BJ (cell line): ENCODE measurements at regions not wholly inside any gene's neighbourhood (a gene's known extent, or its start where the extent isn't known, plus 50 kb on each side); places are given as distances from the start of the nearest gene placed in this dataset.

Experiments used
- CTCF ChIA-PET: fragments of 350-600 bp; formaldehyde crosslinking; extraction: SDS; loops from one replicate; lab custom pipeline; 2021; ENCODE audit warnings: antibody characterized with exemption, inconsistent platforms; lab: Yijun Ruan, JAX
- POLR2A ChIA-PET: fragments of 300-600 bp; sonication (Branson Sonifier 250); formaldehyde crosslinking; extraction: SDS; loops from one replicate; lab custom pipeline; 2021; ENCODE audit warnings: antibody characterized with exemption; lab: Charles Lee
- DNase-seq: peaks from one replicate; pipeline ENCODE4 v3.0.0-alpha.2; 2011; ENCODE audit warnings: low read depth
- H3K27me3 ChIP-seq: 2 replicates; pipeline ENCODE4 v1.6.0; 2011; ENCODE audit warnings: low read length; ENCODE audit not compliant: control insufficient read depth, insufficient read depth
- H3K36me3 ChIP-seq: 2 replicates; pipeline ENCODE4 v1.5.1; 2011; ENCODE audit warnings: low read length; ENCODE audit not compliant: control insufficient read depth, insufficient read depth
- H3K4me3 ChIP-seq: 2 replicates; pipeline ENCODE4 v1.5.1; 2011; ENCODE audit warnings: low read depth, mild to moderate bottlenecking, control low read depth, low read length
- TF ChIP-seq, protein P1 (sequence below): IDR thresholded peaks from 2 replicates; pipeline ENCODE4 v1.5.1; 2011; ENCODE audit warnings: low read depth, mild to moderate bottlenecking, control low read depth, inconsistent platforms, low read length, moderate library complexity; ENCODE audit not compliant: insufficient read depth

DNA sequence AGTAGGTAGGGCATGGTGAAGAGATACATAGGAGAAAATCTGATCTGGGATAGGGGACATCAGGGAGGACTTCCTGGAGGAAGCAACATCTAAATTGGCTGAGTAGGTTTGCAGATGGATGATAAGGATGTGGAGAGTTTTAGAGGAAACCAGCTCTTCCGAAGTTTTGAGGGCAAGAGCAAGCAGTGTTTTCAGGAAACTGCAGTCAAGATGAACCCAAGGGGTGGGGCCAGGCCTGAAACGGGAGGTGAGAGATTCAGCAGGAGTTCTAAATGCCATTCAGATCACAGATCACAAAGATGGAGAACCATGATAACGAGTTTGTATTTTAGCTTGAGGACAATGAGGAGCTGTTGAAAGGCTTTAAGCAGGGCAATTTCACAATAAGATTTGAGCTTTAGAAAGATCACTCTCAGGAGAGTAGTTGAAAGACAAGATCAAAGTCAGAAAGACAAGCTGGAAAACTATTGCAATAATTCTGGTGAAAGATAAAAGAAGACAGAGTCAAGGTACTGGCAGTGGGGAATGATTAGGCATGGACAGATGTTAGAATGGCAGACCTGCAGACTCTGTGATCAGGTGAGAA is 70.1 kb upstream of the PLXNC1 start:
- POLR2A ChIA-PET = no interaction called here
- TF ChIP-seq, protein P1, sequence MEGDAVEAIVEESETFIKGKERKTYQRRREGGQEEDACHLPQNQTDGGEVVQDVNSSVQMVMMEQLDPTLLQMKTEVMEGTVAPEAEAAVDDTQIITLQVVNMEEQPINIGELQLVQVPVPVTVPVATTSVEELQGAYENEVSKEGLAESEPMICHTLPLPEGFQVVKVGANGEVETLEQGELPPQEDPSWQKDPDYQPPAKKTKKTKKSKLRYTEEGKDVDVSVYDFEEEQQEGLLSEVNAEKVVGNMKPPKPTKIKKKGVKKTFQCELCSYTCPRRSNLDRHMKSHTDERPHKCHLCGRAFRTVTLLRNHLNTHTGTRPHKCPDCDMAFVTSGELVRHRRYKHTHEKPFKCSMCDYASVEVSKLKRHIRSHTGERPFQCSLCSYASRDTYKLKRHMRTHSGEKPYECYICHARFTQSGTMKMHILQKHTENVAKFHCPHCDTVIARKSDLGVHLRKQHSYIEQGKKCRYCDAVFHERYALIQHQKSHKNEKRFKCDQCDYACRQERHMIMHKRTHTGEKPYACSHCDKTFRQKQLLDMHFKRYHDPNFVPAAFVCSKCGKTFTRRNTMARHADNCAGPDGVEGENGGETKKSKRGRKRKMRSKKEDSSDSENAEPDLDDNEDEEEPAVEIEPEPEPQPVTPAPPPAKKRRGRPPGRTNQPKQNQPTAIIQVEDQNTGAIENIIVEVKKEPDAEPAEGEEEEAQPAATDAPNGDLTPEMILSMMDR = no peak
- H3K4me3 ChIP-seq = no peak overlapping the region
- H3K36me3 ChIP-seq = no peaks in the 10 kb centered on the region
- H3K27me3 ChIP-seq = no peaks in the 10 kb centered on the region
- CTCF ChIA-PET = interaction anchor here (0.6 to 6.5 kb wide), 3 partner anchors 23 to 241 kb away, joined by 3 to 68 read pairs (median 3); no protein-coding TSS in a partner anchor
- DNase-seq = no peak

DNA sequence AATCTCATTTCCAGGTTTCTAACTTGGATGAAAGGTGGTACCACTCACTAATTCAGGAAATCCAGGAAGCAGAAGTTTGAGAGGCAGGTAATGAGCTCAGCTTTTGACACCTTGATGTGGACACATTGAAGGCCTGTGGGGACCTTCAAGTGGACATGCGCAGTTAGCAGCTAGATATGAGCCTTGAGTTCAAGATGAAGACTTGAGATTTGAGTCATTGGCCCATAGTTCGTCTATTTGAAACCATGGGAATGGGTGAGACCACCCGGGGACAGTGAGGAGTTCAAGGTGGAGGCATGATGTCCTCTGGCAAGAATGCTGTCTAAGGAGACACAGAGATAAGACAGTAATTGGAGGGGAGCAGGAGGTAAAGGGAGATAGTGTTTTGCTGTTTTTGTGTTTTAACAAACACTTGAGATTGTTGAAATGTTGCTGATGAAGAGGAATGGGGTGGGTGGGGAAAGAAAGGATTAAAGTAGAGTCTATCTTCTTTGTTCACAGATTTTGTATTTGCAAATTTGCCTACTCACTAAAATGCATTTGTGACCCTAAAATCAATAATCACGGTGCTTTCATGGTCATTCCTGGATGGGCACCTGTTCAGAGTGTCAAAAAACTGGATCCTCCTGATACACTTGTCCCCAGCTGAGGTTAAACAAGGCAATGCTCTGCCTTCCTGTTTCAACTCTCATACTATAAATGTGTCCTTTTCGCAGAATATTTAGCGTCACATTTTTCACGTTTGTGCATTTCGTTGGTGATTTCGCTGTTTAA is 69.5 kb upstream of the PLXNC1 start:
- Histone ChIP-seq H3K27me3 (no peaks in the 10 kb centered on the region), H3K36me3 (no peaks in the 10 kb centered on the region), H3K4me3 (no peak overlapping the region)
- ChIA-PET CTCF (interaction anchor here (0.6 to 6.5 kb wide), 4 partner anchors 22 to 428 kb away, joined by 3 to 68 read pairs (median 4); no protein-coding TSS in a partner anchor), POLR2A (no interaction called here)
- no peak for DNase-seq
- TF ChIP-seq, protein P1 = no peak

DNA sequence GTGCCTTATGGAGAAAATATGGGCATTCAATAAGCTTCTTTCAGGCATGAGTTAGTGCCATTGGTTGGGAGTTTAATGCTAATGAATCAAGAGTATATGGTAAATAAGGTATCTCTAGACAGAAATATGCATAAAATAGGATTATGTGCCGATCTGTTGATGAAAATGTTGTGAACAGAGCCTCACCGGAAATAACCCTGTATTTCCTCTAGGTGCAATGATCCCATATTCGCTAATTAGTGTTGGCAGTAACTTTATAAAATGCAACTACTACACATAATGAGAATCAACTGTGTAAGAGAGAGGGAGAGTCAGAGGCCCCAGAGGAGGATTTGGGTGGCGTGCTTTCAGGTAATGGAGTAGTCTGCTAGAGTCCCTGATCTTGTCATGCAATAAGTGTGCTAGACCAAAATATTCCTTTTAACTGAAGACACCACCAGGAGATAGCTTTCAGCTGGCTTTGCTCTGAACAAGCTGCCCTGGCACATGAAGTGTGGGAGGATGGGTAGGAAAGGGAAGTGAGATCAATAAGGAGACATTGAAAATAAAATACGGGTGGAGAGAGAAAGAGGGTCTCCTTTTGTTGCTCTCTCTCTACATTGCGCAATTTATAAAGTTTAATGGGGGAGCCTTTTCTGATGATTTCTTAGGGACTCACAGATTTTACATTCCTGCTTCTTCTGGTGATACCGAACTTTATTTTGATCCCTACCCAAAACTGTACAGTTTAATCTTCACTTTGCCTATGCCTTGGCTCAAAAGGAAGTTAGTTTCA is 68.6 kb upstream of the PLXNC1 start:
- no peak for DNase-seq
- Histone ChIP-seq H3K27me3 (no peaks in the 10 kb centered on the region), H3K4me3 (no peak overlapping the region), H3K36me3 (no peaks in the 10 kb centered on the region)
- TF ChIP-seq, protein P1 = no peak
- CTCF ChIA-PET = interaction anchor here (6.5 kb wide), 1 partner anchor 21 kb away, joined by 68 read pairs; no protein-coding TSS in a partner anchor
- POLR2A ChIA-PET = no interaction called here

GRCh38 chr12:94080341-94081009 is 67.9 kb upstream of the PLXNC1 start:
- CTCF ChIA-PET = interaction anchor here (1.4 kb wide), 1 partner anchor 10 kb away, joined by 3 read pairs; no protein-coding TSS in a partner anchor
- TF ChIP-seq, protein P1 = no peak
- Histone ChIP-seq H3K27me3 (no peaks in the 10 kb centered on the region), H3K36me3 (no peaks in the 10 kb centered on the region), H3K4me3 (no peak overlapping the region)
- POLR2A ChIA-PET = no interaction called here
- DNase-seq = no peak
